Subcutaneous abdominal adipose tissue (tissue), 5 donors: ENCODE measurements at regions not wholly inside any gene's neighbourhood (a gene's known extent, or its start where the extent isn't known, plus 50 kb on each side); places are given as distances from the start of the nearest gene placed in this dataset.
"Not testable (repeated sequence)": the region's sequence is repeated elsewhere in the genome, so short reads cannot be mapped to it uniquely, and the experiment has no call there.

ENCODE experiments used
- H3K27ac ChIP-seq: one replicate; pipeline ENCODE4 v1.7.0; 2013; ENCODE audit warnings: low read depth, mild to moderate bottlenecking, inconsistent platforms, low read length, moderate library complexity
- H3K27me3 ChIP-seq, 5 donors: one replicate each; pipeline ENCODE4 v1.7.0; 2013; ENCODE audit warnings: low read length in 5 of 5, inconsistent platforms in 1 of 5; ENCODE audit not compliant: control insufficient read depth in 5 of 5, insufficient read depth in 4 of 5
- H3K36me3 ChIP-seq, 5 donors: one replicate each; pipeline ENCODE4 v1.7.0; 2013; ENCODE audit warnings: low read length in 5 of 5; ENCODE audit not compliant: control insufficient read depth in 5 of 5, insufficient read depth in 5 of 5
- H3K4me1 ChIP-seq, 5 donors: one replicate each; pipeline ENCODE4 v1.7.0; 2013; ENCODE audit warnings: low read length in 5 of 5, mild to moderate bottlenecking in 3 of 5, moderate library complexity in 1 of 5; ENCODE audit not compliant: control insufficient read depth in 5 of 5, insufficient read depth in 5 of 5
- H3K4me3 ChIP-seq, 5 donors: one replicate each; pipeline ENCODE4 v1.7.0; 2013; ENCODE audit warnings: low read length in 5 of 5, low read depth in 1 of 5
- H3K9ac ChIP-seq, 5 donors: one replicate each; pipeline ENCODE4 v1.7.0; 2013; ENCODE audit warnings: low read length in 5 of 5, mild to moderate bottlenecking in 4 of 5, moderate library complexity in 3 of 5
- H3K9me3 ChIP-seq, 5 donors: one replicate each; pipeline ENCODE4 v1.7.0; 2013; ENCODE audit warnings: low read length in 5 of 5; ENCODE audit not compliant: control insufficient read depth in 5 of 5
- donor health status: healthy.
- donor health status: healthy.
- donor health status: healthy.
- donor health status: healthy.
- donor health status: healthy.

DNA sequence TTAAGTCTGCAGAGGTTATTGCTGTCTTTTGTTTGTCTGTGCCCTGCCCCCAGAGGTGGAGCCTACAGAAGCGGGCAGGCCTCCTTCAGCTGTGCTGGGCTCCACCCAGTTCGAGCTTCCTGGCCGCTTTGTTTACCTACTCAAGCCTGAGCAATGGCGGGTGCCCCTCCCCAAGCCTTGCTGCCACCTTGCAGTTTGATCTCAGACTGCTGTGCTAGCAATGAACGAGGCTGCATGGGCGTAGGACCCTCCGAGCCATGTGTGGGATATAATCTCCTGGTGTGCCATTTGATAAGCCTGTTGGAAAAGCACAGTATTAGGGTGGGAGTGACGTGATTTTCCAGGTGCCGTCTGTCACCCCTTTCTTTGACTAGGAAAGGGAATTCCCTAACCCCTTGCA, 720.6 kb downstream of the PCDH17 start:
- not testable (repeated sequence) for H3K27ac ChIP-seq, H3K4me1 ChIP-seq, H3K9ac ChIP-seq, H3K27me3 ChIP-seq, H3K36me3 ChIP-seq, H3K9me3 ChIP-seq, H3K4me3 ChIP-seq

DNA sequence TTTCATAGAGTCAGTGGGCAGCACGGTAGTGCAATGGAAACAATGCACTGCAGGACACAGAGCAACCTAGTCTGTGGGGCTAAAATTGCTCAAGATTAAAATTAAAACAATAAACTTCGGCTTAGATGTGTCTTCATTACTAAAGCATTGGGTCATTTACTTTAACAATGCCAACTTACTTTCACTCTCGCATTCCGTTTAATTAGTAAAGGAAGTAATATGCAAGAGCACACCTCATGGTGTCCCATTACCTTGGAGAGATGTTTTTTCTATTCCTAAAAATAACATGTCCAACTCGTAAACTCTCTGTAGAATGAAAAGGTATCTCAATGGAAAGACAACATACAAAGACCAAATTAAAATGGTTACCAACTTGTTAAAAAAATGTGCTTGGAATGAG, 738.4 kb downstream of the PCDH17 start:
- Histone ChIP-seq H3K9me3 (no peaks in the 10 kb centered on the region), H3K27me3 (no peaks in the 10 kb centered on the region), H3K27ac (no peak overlapping the region), H3K4me3 (no peak overlapping the region), H3K36me3 (no peaks in the 10 kb centered on the region), H3K4me1 (no peaks in the 10 kb centered on the region), H3K9ac (no peak overlapping the region)

DNA sequence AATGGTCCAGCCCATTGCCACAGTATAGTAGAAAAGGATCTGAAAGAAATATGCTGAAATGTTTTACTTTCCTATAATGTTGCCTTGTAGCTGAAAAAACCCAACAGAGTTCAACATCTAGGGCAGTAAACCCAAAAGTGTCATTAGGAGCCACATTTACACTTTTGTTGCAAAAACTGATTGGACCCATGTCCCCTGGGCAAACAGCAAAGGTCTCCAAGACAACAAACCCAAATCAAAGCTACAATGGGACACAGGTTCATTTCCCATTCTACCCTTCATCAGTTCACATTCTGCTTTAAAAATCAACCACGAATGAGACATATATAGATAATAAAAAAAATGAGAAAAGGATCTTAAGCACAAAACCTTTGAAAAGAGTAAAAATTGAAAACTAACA, 744.8 kb downstream of the PCDH17 start:
- Histone ChIP-seq H3K27ac (no peak overlapping the region), H3K36me3 (no peaks in the 10 kb centered on the region), H3K9ac (no peak overlapping the region), H3K9me3 (no peaks in the 10 kb centered on the region), H3K27me3 (no peaks in the 10 kb centered on the region), H3K4me3 (no peak overlapping the region), H3K4me1 (no peaks in the 10 kb centered on the region)

DNA sequence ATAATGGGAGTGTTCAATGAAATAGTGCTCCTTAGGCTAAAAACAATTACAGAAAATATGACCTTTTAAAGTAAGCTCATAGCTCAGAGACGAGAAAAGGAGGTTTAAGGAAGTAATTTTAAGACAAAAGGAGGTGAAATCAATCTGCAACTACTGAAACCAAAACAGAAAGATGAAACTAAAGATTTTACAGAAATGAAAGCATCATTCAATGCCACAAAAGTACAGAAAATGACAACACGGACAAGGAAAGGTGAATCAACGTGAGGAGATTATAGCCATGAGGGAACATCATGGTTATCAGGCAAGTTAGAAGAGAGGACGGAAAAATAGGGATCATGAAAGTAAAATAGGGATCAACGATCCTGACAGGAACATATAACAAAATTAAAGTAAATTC, 745.2 kb downstream of the PCDH17 start:
- no peaks in the 10 kb centered on the region for H3K27me3 ChIP-seq
- H3K4me3 ChIP-seq, result no peak overlapping the region
- H3K27ac ChIP-seq, result no peak overlapping the region
- H3K9ac ChIP-seq, result no peak overlapping the region
- no peaks in the 10 kb centered on the region for H3K9me3 ChIP-seq
- H3K36me3 ChIP-seq, result no peaks in the 10 kb centered on the region
- H3K4me1 ChIP-seq, result no peaks in the 10 kb centered on the region

DNA sequence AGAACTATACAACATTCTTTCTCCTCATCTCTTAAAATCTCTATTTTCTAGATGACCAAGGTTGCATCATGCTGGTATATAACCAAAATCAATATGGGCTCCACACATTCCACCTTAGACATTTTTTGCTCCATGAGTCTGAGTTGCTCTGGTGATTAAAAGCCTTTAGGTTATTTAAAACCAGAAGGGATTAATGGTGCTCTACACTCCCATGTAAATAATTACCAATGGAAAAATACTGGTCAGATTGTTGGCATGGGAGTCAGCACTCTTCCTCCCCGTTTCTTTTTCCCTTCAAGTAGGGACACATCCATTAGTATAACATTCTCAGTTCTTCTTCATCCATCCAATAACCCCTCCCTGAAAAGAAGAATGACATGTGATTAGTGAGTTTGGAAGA, 747.7 kb downstream of the PCDH17 start:
- Histone ChIP-seq H3K4me1 (no peaks in the 10 kb centered on the region), H3K27ac (no peak overlapping the region), H3K4me3 (no peak overlapping the region), H3K27me3 (no peaks in the 10 kb centered on the region), H3K36me3 (no peaks in the 10 kb centered on the region), H3K9ac (no peak overlapping the region), H3K9me3 (no peaks in the 10 kb centered on the region)

DNA sequence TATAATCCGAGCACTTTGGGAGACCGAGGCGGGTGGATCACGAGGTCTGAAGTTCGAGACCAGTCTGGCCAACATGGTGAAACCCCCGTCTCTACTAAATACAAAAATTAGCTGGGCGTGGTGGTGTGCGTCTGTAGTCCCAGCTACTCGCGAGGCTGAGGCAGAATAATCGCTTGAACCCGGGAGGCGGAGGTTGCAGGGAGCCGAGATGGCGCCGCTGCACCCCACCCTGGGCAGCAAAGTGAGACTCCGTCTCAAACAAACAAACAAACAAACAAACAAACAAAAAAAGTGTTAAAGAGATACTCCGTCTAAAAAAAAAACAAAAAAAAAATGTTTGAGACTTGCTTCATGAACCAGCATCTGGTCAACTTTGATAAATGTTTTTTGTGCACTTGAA, 753.8 kb downstream of the PCDH17 start:
- H3K36me3 ChIP-seq, H3K9ac ChIP-seq, H3K27ac ChIP-seq, H3K9me3 ChIP-seq, H3K4me1 ChIP-seq, H3K4me3 ChIP-seq, H3K27me3 ChIP-seq: not testable (repeated sequence)

DNA sequence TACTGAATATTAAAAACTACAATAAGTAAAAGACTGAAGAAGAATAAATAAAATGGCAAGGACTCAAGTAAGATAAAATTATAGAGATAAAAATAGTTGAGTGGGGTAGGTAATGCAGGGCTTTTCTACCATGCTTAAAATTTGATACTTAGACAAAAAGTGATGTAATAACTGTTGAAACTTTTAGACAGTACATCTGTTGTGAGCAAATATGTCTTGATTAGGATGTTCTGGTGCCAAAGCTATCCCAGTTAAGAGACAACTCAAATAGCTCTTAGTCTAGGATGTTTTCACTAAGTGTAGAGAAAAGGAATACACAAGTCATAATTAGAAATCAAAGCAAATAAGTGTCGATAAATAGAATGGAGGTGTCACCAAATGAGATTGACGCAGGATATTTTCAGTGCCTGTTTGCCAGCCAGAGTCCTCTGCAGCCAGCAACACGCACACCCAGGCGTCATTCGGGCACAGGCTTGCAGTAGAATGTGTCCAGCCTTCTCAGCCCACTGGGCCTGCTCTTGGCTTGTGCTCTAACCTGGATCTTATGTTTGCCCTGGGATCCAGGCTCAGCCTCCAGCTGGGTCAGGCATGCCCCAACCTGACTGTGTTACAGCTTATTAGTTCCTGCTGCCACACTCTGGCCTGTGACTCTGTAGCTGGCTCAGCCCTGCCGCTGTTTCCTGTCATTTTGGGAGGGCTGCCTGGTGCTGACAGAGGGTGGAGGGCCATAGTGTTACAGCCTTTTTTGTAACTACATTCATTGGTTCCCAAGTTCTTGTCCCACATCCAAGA, 766.2 kb downstream of the PCDH17 start:
- H3K27ac ChIP-seq, result no peak overlapping the region
- H3K9ac ChIP-seq, result no peak overlapping the region
- H3K4me1 ChIP-seq, result no peaks in the 10 kb centered on the region
- H3K4me3 ChIP-seq, result no peak overlapping the region
- peaks cover 0 to 11% (median 6%) of the 10 kb centered on the region in 5 donors for H3K9me3 ChIP-seq
- H3K27me3 ChIP-seq, result no peaks in the 10 kb centered on the region
- no peaks in the 10 kb centered on the region for H3K36me3 ChIP-seq

DNA sequence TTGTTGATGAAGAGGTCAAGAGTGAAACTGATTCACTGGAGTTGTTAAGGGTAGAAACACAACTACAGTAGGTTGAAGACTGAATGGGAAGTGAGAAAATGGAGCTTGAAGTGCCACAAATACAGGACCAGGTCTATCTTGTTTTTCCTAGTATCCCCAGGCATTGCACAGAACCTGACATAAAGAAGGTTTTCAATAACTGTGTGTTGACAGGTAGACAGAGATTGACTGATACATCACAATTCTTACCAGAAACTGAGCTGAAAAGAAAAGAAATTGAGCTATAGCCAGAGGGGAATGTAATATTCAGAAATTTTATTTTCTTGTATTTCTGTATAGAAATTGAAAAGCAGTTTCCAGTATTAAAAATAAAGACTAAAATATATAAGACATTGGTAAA, 767.7 kb downstream of the PCDH17 start:
- Histone ChIP-seq H3K4me3 (no peak overlapping the region), H3K36me3 (no peaks in the 10 kb centered on the region), H3K9me3 (peaks cover 0 to 11% (median 6%) of the 10 kb centered on the region in 5 donors), H3K27ac (no peak overlapping the region), H3K9ac (no peak overlapping the region), H3K4me1 (no peaks in the 10 kb centered on the region), H3K27me3 (no peaks in the 10 kb centered on the region)

DNA sequence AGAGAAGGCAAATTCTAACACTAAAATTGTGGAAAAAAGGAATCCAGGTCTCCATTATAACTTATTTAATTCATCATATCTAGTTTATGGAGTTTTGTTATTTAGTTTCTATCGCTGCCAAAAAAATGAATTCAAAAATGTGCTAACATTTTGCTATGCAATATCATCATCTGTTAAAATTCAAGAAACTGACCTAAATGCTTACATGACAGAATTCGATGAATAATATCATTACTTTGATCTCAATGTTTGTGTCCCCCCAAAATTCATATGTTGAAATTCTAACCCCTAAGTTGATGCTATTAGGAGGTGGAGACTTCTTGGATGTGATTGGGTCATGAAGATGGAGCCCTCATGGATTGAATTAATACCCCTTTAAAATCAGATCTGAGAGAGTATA, 775.0 kb downstream of the PCDH17 start:
- H3K27ac ChIP-seq, result no peak overlapping the region
- no peak overlapping the region for H3K4me3 ChIP-seq
- H3K9ac ChIP-seq, result no peak overlapping the region
- H3K27me3 ChIP-seq, result no peaks in the 10 kb centered on the region
- no peaks in the 10 kb centered on the region for H3K4me1 ChIP-seq
- no peaks in the 10 kb centered on the region for H3K9me3 ChIP-seq
- no peaks in the 10 kb centered on the region for H3K36me3 ChIP-seq

DNA sequence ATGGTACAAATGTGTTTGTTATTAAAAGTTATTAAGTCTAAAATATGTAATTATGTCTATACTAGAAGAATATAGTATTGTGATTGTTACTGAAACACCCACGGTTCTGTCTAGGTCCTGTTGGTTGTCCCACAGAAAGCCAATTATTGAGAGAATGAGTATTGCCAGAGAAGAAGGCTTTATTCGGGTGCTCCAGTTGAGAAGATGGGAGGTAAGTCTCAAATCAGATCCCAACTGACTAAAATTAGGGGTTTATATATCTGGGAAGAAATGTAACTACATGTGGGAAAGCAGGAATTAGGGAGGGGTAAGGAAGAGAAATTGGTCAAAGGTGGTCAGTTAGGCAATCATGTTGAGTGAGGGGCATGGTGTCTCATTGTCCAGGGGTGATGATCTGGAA, 798.4 kb downstream of the PCDH17 start:
- H3K9ac ChIP-seq, result no peak overlapping the region
- no peak overlapping the region for H3K27ac ChIP-seq
- H3K4me3 ChIP-seq, result no peak overlapping the region
- H3K36me3 ChIP-seq, result no peaks in the 10 kb centered on the region
- peaks cover 0 to 17% (median 2%) of the 10 kb centered on the region in 5 donors for H3K9me3 ChIP-seq
- no peaks in the 10 kb centered on the region for H3K4me1 ChIP-seq
- no peaks in the 10 kb centered on the region for H3K27me3 ChIP-seq
